PC-3 (cell line): ENCODE measurements at regions not wholly inside any gene's neighbourhood (a gene's known extent, or its start where the extent isn't known, plus 50 kb on each side); places are given as distances from the start of the nearest gene placed in this dataset.

Source experiments
- ATAC-seq: fragments of 200-7000 bp; cut with Tn5 transposase; 2 replicates; pipeline ENCODE4 v1.9.1; 2020; ENCODE audit warnings: mild to moderate bottlenecking, moderate library complexity
- BruUV-seq: library from RNA; stranded (reverse); fragments of 400-500 nt; replicated peaks from 2 replicates; lab custom pipeline; 2021; lab: Mats Ljungman, UMichigan
- CTCF ChIA-PET: fragments of 300-600 bp; sonication (Branson Sonifier 250); formaldehyde crosslinking; loops from one replicate; lab custom pipeline; 2022; ENCODE audit warnings: antibody characterized with exemption; lab: Charles Lee
- POLR2A ChIA-PET: fragments of 300-600 bp; sonication (Branson Sonifier 250); formaldehyde crosslinking; loops from one replicate; lab custom pipeline; 2022; ENCODE audit warnings: antibody characterized with exemption; ENCODE audit not compliant: unreplicated experiment; lab: Charles Lee
- DNase-seq: peaks from one replicate; pipeline ENCODE4 v3.0.0-alpha.2; 2015
- H2AFZ ChIP-seq: fragments of 300-600 bp; sonication (generic); 2 replicates; pipeline ENCODE4 v1.6.0; 2016; ENCODE audit warnings: antibody characterized with exemption, low read length
- H3F3A ChIP-seq: fragments of 300-600 bp; sonication (generic); one replicate; pipeline ENCODE4 v1.6.0; 2017; ENCODE audit warnings: antibody characterized with exemption, low read length, control low read depth, mild to moderate bottlenecking; ENCODE audit not compliant: unreplicated experiment
- H3K27ac ChIP-seq: fragments of 300-600 bp; sonication (generic); 2 replicates; pipeline ENCODE4 v1.5.1; 2016; ENCODE audit warnings: mild to moderate bottlenecking, low read length
- H3K27me3 ChIP-seq: fragments of 300-600 bp; sonication (generic); 2 replicates; pipeline ENCODE4 v1.6.1; 2016; ENCODE audit warnings: low read length, mixed read lengths
- H3K36me3 ChIP-seq: fragments of 300-600 bp; sonication (generic); 2 replicates; pipeline ENCODE4 v1.6.1; 2016; ENCODE audit warnings: low read depth, mixed run types, low read length, mixed read lengths
- H3K4me1 ChIP-seq: fragments of 300-600 bp; sonication (generic); 2 replicates; pipeline ENCODE4 v1.5.1; 2016; ENCODE audit warnings: low read length; ENCODE audit not compliant: insufficient read depth
- H3K4me2 ChIP-seq: fragments of 300-600 bp; sonication (generic); 2 replicates; pipeline ENCODE4 v1.6.0; 2016; ENCODE audit warnings: low read length
- H3K4me3 ChIP-seq: fragments of 300-600 bp; sonication (generic); 2 replicates; pipeline ENCODE4 v1.5.1; 2016; ENCODE audit warnings: mild to moderate bottlenecking, low read length, mixed read lengths
- H3K79me2 ChIP-seq: fragments of 300-600 bp; sonication (generic); 2 replicates; pipeline ENCODE4 v1.6.1; 2017; ENCODE audit warnings: low read length, mixed read lengths
- H3K9ac ChIP-seq: fragments of 300-600 bp; sonication (generic); 2 replicates; pipeline ENCODE4 v1.6.0; 2016; ENCODE audit warnings: mild to moderate bottlenecking, low read length
- H3K9me2 ChIP-seq: fragments of 300-600 bp; sonication (generic); replicated peaks from 2 replicates; pipeline ENCODE4 v1.6.1; 2016; ENCODE audit warnings: mixed run types, low read length, mixed read lengths
- H3K9me3 ChIP-seq: fragments of 300-600 bp; sonication (generic); 2 replicates; pipeline ENCODE4 v1.6.1; 2016; ENCODE audit warnings: low read length, mixed read lengths
- H4K20me1 ChIP-seq: fragments of 300-600 bp; sonication (generic); 2 replicates; pipeline ENCODE4 v1.6.1; 2016; ENCODE audit warnings: low read length, mixed read lengths
- CTCF ChIP-seq: fragments of 300-600 bp; sonication (generic); conservative IDR thresholded peaks from 2 replicates; pipeline ENCODE4 v1.5.1; 2017; ENCODE audit warnings: antibody characterized with exemption, low read depth, mild to moderate bottlenecking, low read length
- EZH2 ChIP-seq: fragments of 300-600 bp; sonication (generic); IDR thresholded peaks from one replicate; pipeline ENCODE4 v1.6.1; 2017; ENCODE audit warnings: antibody characterized with exemption, mild to moderate bottlenecking, low read length; ENCODE audit not compliant: unreplicated experiment
- EZH2phosphoT487 ChIP-seq: fragments of 300-600 bp; sonication (generic); IDR thresholded peaks from 2 replicates; pipeline ENCODE4 v1.6.1; 2018; ENCODE audit warnings: mild to moderate bottlenecking, antibody characterized with exemption, low read length, borderline replicate concordance
- intact Hi-C: fragments of 100-400 bp; cut with micrococcal nuclease; formaldehyde crosslinking; loops from 2 replicates; pipeline ENCODE4 v1.9.0; 2023

- H3K27ac ChIP-seq: no peak overlapping the region
- H3K4me1 ChIP-seq: no peaks in the 10 kb centered on the region
- intact Hi-C loops: no loop called here
- no TSS peak for BruUV-seq
- ChIA-PET POLR2A (no interaction called here), CTCF (no interaction called here)
- no peaks in the 10 kb centered on the region for H3F3A ChIP-seq
- no peak for TF ChIP-seq EZH2
- TF ChIP-seq CTCF: no peak
- no peak for TF ChIP-seq EZH2phosphoT487
- no peaks in the 10 kb centered on the region for H3K9me2 ChIP-seq
- no peaks in the 10 kb centered on the region for H3K79me2 ChIP-seq
- H3K36me3 ChIP-seq: no peaks in the 10 kb centered on the region
- no peak overlapping the region for H3K4me3 ChIP-seq
- H3K4me2 ChIP-seq: no peak overlapping the region
- H2AFZ ChIP-seq: no peak overlapping the region
- H4K20me1 ChIP-seq: no peaks in the 10 kb centered on the region
- no peaks in the 10 kb centered on the region for H3K9me3 ChIP-seq
- no peak for DNase-seq
- no peak for ATAC-seq
- H3K9ac ChIP-seq: no peak overlapping the region
- no peaks in the 10 kb centered on the region for H3K27me3 ChIP-seq
These were observed 76.2 kb upstream of the COL5A1 start for GRCh38 chr9:134565316-134565915.

GRCh38 chr9:134566196-134566847 is 75.3 kb upstream of the COL5A1 start:
- ChIA-PET CTCF (no interaction called here), POLR2A (no interaction called here)
- H3K4me1 ChIP-seq: no peaks in the 10 kb centered on the region
- no peak overlapping the region for H3K27ac ChIP-seq
- H3K36me3 ChIP-seq: no peaks in the 10 kb centered on the region
- no peak overlapping the region for H3K4me2 ChIP-seq
- no peaks in the 10 kb centered on the region for H4K20me1 ChIP-seq
- no peak overlapping the region for H3K4me3 ChIP-seq
- H3K9me3 ChIP-seq: no peaks in the 10 kb centered on the region
- H2AFZ ChIP-seq: no peak overlapping the region
- intact Hi-C loops: no loop called here
- ATAC-seq (no peak), DNase-seq (no peak)
- no peaks in the 10 kb centered on the region for H3F3A ChIP-seq
- no peak for TF ChIP-seq CTCF
- no peak for TF ChIP-seq EZH2
- TF ChIP-seq EZH2phosphoT487: no peak
- no TSS peak for BruUV-seq
- H3K9ac ChIP-seq: no peak overlapping the region
- H3K9me2 ChIP-seq: no peaks in the 10 kb centered on the region
- no peaks in the 10 kb centered on the region for H3K79me2 ChIP-seq
- no peaks in the 10 kb centered on the region for H3K27me3 ChIP-seq

- POLR2A ChIA-PET: no interaction called here
- no peak for TF ChIP-seq EZH2
- TF ChIP-seq EZH2phosphoT487: no peak
- no peak for TF ChIP-seq CTCF
- Histone ChIP-seq H3K27ac (no peak overlapping the region), H3F3A (no peaks in the 10 kb centered on the region), H3K9me3 (no peaks in the 10 kb centered on the region), H3K4me1 (no peaks in the 10 kb centered on the region), H3K9ac (no peak overlapping the region), H4K20me1 (no peaks in the 10 kb centered on the region), H3K27me3 (no peaks in the 10 kb centered on the region), H3K4me3 (no peak overlapping the region), H3K36me3 (no peaks in the 10 kb centered on the region), H3K4me2 (no peak overlapping the region), H3K79me2 (no peaks in the 10 kb centered on the region), H3K9me2 (no peaks in the 10 kb centered on the region), H2AFZ (no peak overlapping the region)
- intact Hi-C loops: no loop called here
- BruUV-seq: no TSS peak
- CTCF ChIA-PET: no interaction called here
- ATAC-seq: no peak
- no peak for DNase-seq
These were observed 74.7 kb upstream of the COL5A1 start for GRCh38 chr9:134566936-134567335.
